IMR-90 (cell line): ENCODE measurements at regions not wholly inside any gene's neighbourhood (a gene's known extent, or its start where the extent isn't known, plus 50 kb on each side); places are given as distances from the start of the nearest gene placed in this dataset.

Source experiments
- CTCF ChIP-seq: conservative IDR thresholded peaks from 2 replicates; pipeline ENCODE4 v1.5.1; 2012; ENCODE audit warnings: mild to moderate bottlenecking, low read depth, low read length, improper control_type of control experiment
- POLR2A ChIP-seq: IDR thresholded peaks from 2 replicates; pipeline ENCODE4 v1.6.1; 2012; ENCODE audit warnings: mild to moderate bottlenecking, low read depth, low read length

- TF ChIP-seq POLR2A: no peak
- TF ChIP-seq CTCF: no peak
Observed at GRCh38 chr1:60449876-60450275, 376.3 kb upstream of the C1orf87 start.
